A549 (cell line): ENCODE measurements at regions not wholly inside any gene's neighbourhood (a gene's known extent, or its start where the extent isn't known, plus 50 kb on each side); places are given as distances from the start of the nearest gene placed in this dataset.
A peak's percentile ranks its signal among the peaks of the same experiment; 100 is the strongest.

Experiments
- ATAC-seq, 2 experiments: fragments of 200-7000 bp in 1 of 2; fragments of >200 bp in 1 of 2; cut with Nextera tagmentation in 1 of 2; cut with Tn5 transposase in 1 of 2; 3 replicates each; pipeline versions ENCODE4 v1.8.0 to v1.9.1; 2018 to 2020; ENCODE audit warnings: mild to moderate bottlenecking in 1 of 2, moderate library complexity in 1 of 2
- CTCF ChIA-PET: fragments of 300-600 bp; sonication (Branson Sonifier 250); formaldehyde crosslinking; extraction: SDS; loops from one replicate; lab custom pipeline; 2021; ENCODE audit warnings: antibody characterized with exemption, inconsistent platforms; lab: Yijun Ruan, JAX
- POLR2A ChIA-PET: fragments of 350-600 bp; formaldehyde crosslinking; extraction: SDS; loops from one replicate; lab custom pipeline; 2021; ENCODE audit warnings: antibody characterized with exemption, inconsistent platforms; lab: Yijun Ruan, JAX
- DNase-seq, 2 experiments: peaks; one replicate each; pipeline versions ENCODE4 v3.0.0 to v3.0.0-alpha.2; 2011 to 2016; ENCODE audit warnings: low read depth in 1 of 2, low spot score in 1 of 2
- FAIRE-seq: peaks from 2 replicates; lab custom pipeline; 2011; peaks lifted over from hg19 to GRCh38; lab: Jason Lieb, UNC
- H3K27ac ChIP-seq, 2 experiments: fragments of >200 bp; sonication (Bioruptor Twin); formaldehyde crosslinking; 3 replicates each; pipeline ENCODE4 v1.5.1; 2016 to 2017
- H3K4me1 ChIP-seq: fragments of >200 bp; sonication (Bioruptor Twin); formaldehyde crosslinking; 3 replicates; pipeline ENCODE4 v1.6.1; 2016
- H3K4me2 ChIP-seq: fragments of >200 bp; sonication (Bioruptor Twin); formaldehyde crosslinking; 3 replicates; pipeline ENCODE4 v1.6.1; 2016
- H3K4me3 ChIP-seq: fragments of >200 bp; sonication (Bioruptor Twin); formaldehyde crosslinking; 3 replicates; pipeline ENCODE4 v1.5.1; 2016
- H3K9me3 ChIP-seq: fragments of >200 bp; sonication (Bioruptor Twin); formaldehyde crosslinking; 3 replicates; pipeline ENCODE4 v1.6.1; 2016
- BHLHE40 ChIP-seq: IDR thresholded peaks from 2 replicates; pipeline ENCODE4 v1.6.1; 2012; ENCODE audit warnings: low read depth, low read length, inconsistent platforms
- CBX8 ChIP-seq: fragments of 200-600 bp; sonication (generic); IDR thresholded peaks from 2 replicates; pipeline ENCODE4 v1.6.1; 2016
- CEBPB ChIP-seq, 2 experiments: fragments of >200 bp in 1 of 2; sonication (Bioruptor Twin) in 1 of 2; formaldehyde crosslinking in 1 of 2; IDR thresholded peaks; 2 replicates each; pipeline ENCODE4 v1.6.1; 2012 to 2016
- CHD4 ChIP-seq: fragments of 200-600 bp; sonication (generic); IDR thresholded peaks from 2 replicates; pipeline ENCODE4 v1.6.1; 2016; ENCODE audit warnings: antibody characterized with exemption, mild to moderate bottlenecking, borderline replicate concordance
- EP300 ChIP-seq, 2 experiments: fragments of >200 bp; sonication (Bioruptor Twin); formaldehyde crosslinking; IDR thresholded peaks; 2 replicates in 1 of 2; 3 replicates in 1 of 2; pipeline ENCODE4 v1.6.1; 2016 to 2017
- ESRRA ChIP-seq: fragments of 150-350 bp; IDR thresholded peaks from 2 replicates; pipeline ENCODE4 v1.6.1; 2014; ENCODE audit warnings: mild to moderate bottlenecking, low read length, borderline replicate concordance
- FOSB ChIP-seq: fragments of 250-450 bp; sonication (Bioruptor Pico); IDR thresholded peaks from 2 replicates; pipeline ENCODE4 v1.5.0; 2020; ENCODE audit warnings: mild to moderate bottlenecking, moderate library complexity
- FOXS1 ChIP-seq: fragments of 250-450 bp; sonication (Bioruptor Pico); IDR thresholded peaks from 2 replicates; pipeline ENCODE4 v1.5.0; 2020; ENCODE audit warnings: mild to moderate bottlenecking, moderate library complexity
- HEYL ChIP-seq: fragments of 250-450 bp; sonication (Bioruptor Pico); IDR thresholded peaks from 2 replicates; pipeline ENCODE4 v1.8.0; 2021; ENCODE audit warnings: mild to moderate bottlenecking, moderate library complexity
- HOXB5 ChIP-seq: fragments of 250-450 bp; sonication (Bioruptor Pico); IDR thresholded peaks from 2 replicates; pipeline ENCODE4 v1.5.0; 2020; ENCODE audit warnings: mild to moderate bottlenecking, moderate library complexity
- JUN ChIP-seq, 2 experiments: fragments of >200 bp; sonication (Bioruptor Twin); formaldehyde crosslinking; IDR thresholded peaks; 2 replicates in 1 of 2; 3 replicates in 1 of 2; pipeline ENCODE4 v1.6.1; 2016 to 2017
- JUNB ChIP-seq: fragments of >200 bp; sonication (Bioruptor Twin); formaldehyde crosslinking; IDR thresholded peaks from 2 replicates; pipeline ENCODE4 v1.6.1; 2016
- KDM1A ChIP-seq: fragments of 200-600 bp; sonication (generic); IDR thresholded peaks from 2 replicates; pipeline ENCODE4 v1.6.1; 2016; ENCODE audit warnings: low read depth, mild to moderate bottlenecking
- MAFK ChIP-seq: fragments of 450-650 bp; IDR thresholded peaks from 2 replicates; pipeline ENCODE4 v1.6.1; 2014; ENCODE audit not compliant: partially characterized antibody
- MAZ ChIP-seq: fragments of 150-350 bp; IDR thresholded peaks from 2 replicates; pipeline ENCODE4 v1.6.1; 2014; ENCODE audit warnings: antibody characterized with exemption, low read depth, low read length, borderline replicate concordance
- MYC ChIP-seq: IDR thresholded peaks from 2 replicates; pipeline ENCODE4 v1.6.1; 2012; ENCODE audit warnings: mild to moderate bottlenecking, inconsistent platforms, low read length, improper control_type of control experiment, borderline replicate concordance
- NFE2L2 ChIP-seq: fragments of 150-350 bp; conservative IDR thresholded peaks from 2 replicates; pipeline ENCODE4 v1.6.1; 2014; ENCODE audit warnings: low read length
- NPAS2 ChIP-seq: fragments of 250-450 bp; sonication (Bioruptor Pico); IDR thresholded peaks from 2 replicates; pipeline ENCODE4 v1.8.0; 2022; ENCODE audit warnings: mild to moderate bottlenecking, moderate library complexity, borderline replicate concordance
- NR3C1 ChIP-seq: fragments of >200 bp; sonication (Bioruptor Twin); formaldehyde crosslinking; IDR thresholded peaks from 3 replicates; pipeline ENCODE4 v1.6.1; 2017
- POLR2A ChIP-seq: IDR thresholded peaks from 2 replicates; pipeline ENCODE4 v1.6.1; 2012; ENCODE audit warnings: mild to moderate bottlenecking, low read length
- POLR2AphosphoS2 ChIP-seq: conservative IDR thresholded peaks from 2 replicates; pipeline ENCODE4 v1.6.1; 2012; ENCODE audit warnings: low read length, improper control_type of control experiment, inconsistent platforms
- RAD21 ChIP-seq, 2 experiments: fragments of >200 bp in 1 of 2; sonication (Bioruptor Twin) in 1 of 2; formaldehyde crosslinking in 1 of 2; IDR thresholded peaks in 1 of 2; conservative IDR thresholded peaks in 1 of 2; 2 replicates in 1 of 2; 3 replicates in 1 of 2; pipeline ENCODE4 v1.6.1; 2012 to 2018; ENCODE audit warnings: inconsistent platforms in 1 of 2
- RARB ChIP-seq: fragments of 250-450 bp; sonication (Bioruptor Pico); IDR thresholded peaks from 2 replicates; pipeline ENCODE4 v1.8.0; 2021; ENCODE audit warnings: mild to moderate bottlenecking, moderate library complexity
- SREBF2 ChIP-seq: fragments of 450-650 bp; IDR thresholded peaks from 2 replicates; pipeline ENCODE4 v1.6.1; 2014; ENCODE audit warnings: mild to moderate bottlenecking, moderate library complexity
- ZC3H11A ChIP-seq: fragments of 450-650 bp; IDR thresholded peaks from 2 replicates; pipeline ENCODE4 v1.6.1; 2014; ENCODE audit warnings: antibody characterized with exemption, mild to moderate bottlenecking
- ZFP36 ChIP-seq: fragments of 450-650 bp; IDR thresholded peaks from 2 replicates; pipeline ENCODE4 v1.6.1; 2014; ENCODE audit warnings: borderline replicate concordance; ENCODE audit not compliant: partially characterized antibody
- ZNF302 ChIP-seq: fragments of 250-450 bp; sonication (Bioruptor Pico); IDR thresholded peaks from 2 replicates; pipeline ENCODE4 v1.9.0; 2021; ENCODE audit warnings: inconsistent platforms, mild to moderate bottlenecking, moderate library complexity
- WGBS: methylation state at CpG from one replicate; pipeline ENCODE4 v1.1.6; 2017; ENCODE audit errors: missing lambda C conversion rate; 5-methylcytosine and 5-hydroxymethylcytosine counted together
- TF ChIP-seq, protein P1 (sequence below): IDR thresholded peaks from 2 replicates; pipeline ENCODE4 v1.6.1; 2012; ENCODE audit warnings: low read depth, borderline replicate concordance
- TF ChIP-seq, protein P2 (sequence below): IDR thresholded peaks from 2 replicates; pipeline ENCODE4 v1.6.1; 2012
- TF ChIP-seq, protein P3 (sequence below): IDR thresholded peaks from 2 replicates; pipeline ENCODE4 v1.6.1; 2012
- TF ChIP-seq, protein P4 (sequence below): fragments of 450-650 bp; IDR thresholded peaks from 2 replicates; pipeline ENCODE4 v1.6.1; 2014; ENCODE audit warnings: antibody characterized with exemption

DNA sequence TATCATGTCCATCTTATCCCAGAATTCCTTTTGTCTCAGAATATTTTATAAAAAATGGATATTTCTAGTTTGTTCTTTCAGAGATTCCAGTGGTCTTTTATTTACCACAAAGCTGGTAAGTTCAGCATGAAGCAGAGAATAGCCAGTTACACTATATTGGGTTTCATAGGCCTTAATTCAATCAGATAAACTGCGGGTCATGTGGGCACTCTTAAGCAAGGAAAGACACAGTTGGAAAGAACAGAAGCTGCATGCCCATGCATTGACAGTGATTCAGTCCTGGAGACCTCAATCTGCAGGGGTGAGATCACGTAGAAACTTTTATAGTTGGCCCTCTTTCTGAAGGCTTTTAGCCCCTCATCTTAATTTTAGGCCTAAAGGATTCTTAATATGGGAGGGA, 281.3 kb upstream of the IGFBP3 start:
- Histone ChIP-seq H3K4me1 (peaks cover 7% of the 10 kb centered on the region; the same call in 1 of the 3 replicates), H3K4me3 (no peak overlapping the region), H3K4me2 (no peak overlapping the region)
- DNase-seq (no peak), ATAC-seq (no peak), FAIRE-seq (no peak)
- ChIA-PET POLR2A (no interaction called here), CTCF (interaction anchor here (1.0 kb wide), 1 partner anchor 279 kb away, joined by 4 read pairs; no protein-coding TSS in a partner anchor)
- TF ChIP-seq NPAS2 (CRISPR knock-in tag): no peak
- TF ChIP-seq, all 56 proteins: peak for 0
- no peaks in the 10 kb centered on the region for H3K9me3 ChIP-seq
- WGBS: 97% methylated on average over 2 of the region's 2 CpGs
- no peak overlapping the region for H3K27ac ChIP-seq

DNA sequence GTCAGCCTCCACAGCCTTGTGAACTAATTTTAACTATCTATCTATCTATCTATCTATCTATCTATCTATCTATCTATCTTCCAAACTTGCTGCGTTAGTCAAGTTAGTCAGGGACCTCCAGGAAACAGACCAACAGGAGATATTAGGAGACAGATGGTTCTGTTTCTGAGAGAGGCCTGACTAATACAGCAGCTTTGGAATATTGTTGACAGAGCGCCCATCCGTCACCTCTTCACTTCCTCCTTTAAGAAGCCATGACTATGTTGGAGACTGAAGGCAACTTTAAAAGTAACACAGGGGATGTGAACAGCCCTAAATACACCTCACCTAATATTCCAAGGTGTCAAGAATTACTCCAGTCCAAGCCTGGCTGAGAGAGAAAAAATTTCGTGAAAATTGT, 280.9 kb upstream of the IGFBP3 start:
- no peak overlapping the region for H3K27ac ChIP-seq
- ChIA-PET POLR2A (no interaction called here), CTCF (interaction anchor here (1.0 kb wide), 1 partner anchor 279 kb away, joined by 4 read pairs; no protein-coding TSS in a partner anchor)
- H3K4me1 ChIP-seq: peaks cover 7% of the 10 kb centered on the region; the same call in 1 of the 3 replicates
- H3K9me3 ChIP-seq: no peaks in the 10 kb centered on the region
- no peak for DNase-seq
- no peak for TF ChIP-seq MAZ
- no peak for TF ChIP-seq MAFK
- no peak for TF ChIP-seq CBX8
- no peak for TF ChIP-seq POLR2A
- TF ChIP-seq NR3C1: no peak
- TF ChIP-seq KDM1A: no peak
- no peak for TF ChIP-seq ZNF302 (CRISPR knock-in tag)
- TF ChIP-seq, protein P1, sequence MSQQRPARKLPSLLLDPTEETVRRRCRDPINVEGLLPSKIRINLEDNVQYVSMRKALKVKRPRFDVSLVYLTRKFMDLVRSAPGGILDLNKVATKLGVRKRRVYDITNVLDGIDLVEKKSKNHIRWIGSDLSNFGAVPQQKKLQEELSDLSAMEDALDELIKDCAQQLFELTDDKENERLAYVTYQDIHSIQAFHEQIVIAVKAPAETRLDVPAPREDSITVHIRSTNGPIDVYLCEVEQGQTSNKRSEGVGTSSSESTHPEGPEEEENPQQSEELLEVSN: no peak
- TF ChIP-seq, protein P2, sequence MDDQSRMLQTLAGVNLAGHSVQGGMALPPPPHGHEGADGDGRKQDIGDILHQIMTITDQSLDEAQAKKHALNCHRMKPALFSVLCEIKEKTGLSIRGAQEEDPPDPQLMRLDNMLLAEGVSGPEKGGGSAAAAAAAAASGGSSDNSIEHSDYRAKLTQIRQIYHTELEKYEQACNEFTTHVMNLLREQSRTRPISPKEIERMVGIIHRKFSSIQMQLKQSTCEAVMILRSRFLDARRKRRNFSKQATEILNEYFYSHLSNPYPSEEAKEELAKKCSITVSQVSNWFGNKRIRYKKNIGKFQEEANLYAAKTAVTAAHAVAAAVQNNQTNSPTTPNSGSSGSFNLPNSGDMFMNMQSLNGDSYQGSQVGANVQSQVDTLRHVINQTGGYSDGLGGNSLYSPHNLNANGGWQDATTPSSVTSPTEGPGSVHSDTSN: no peak
- no peak for TF ChIP-seq NFE2L2
- no peak for TF ChIP-seq EP300 (IDR thresholded peaks at IDR 0.05)
- TF ChIP-seq SREBF2: no peak
- TF ChIP-seq RARB: no peak
- TF ChIP-seq MYC: no peak
- TF ChIP-seq CEBPB (IDR thresholded peaks at IDR 0.05): no peak
- H3K4me2 ChIP-seq: no peak overlapping the region
- WGBS: 87% methylated on average over 4 of the region's 4 CpGs
- ATAC-seq: no peak
- no peak overlapping the region for H3K4me3 ChIP-seq
- FAIRE-seq: no peak

DNA sequence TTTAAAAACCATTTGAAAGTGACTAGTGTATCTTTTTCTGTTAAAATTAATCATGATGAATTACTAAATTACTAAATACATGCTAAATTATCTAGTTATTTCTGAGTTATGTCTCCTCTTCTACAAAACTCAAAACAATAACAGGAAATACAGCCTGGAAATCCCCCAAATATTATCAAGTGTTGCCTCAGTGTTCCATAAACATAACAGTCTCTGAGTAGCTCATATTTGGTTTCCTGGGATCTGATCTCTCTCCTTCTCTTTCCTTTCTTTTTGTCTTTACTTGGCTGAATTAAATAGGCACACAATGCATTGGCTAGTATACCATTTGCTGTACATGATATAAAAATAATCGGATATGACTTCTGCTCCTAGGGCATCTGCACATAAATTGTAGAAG, 277.6 kb upstream of the IGFBP3 start:
- peak; percentile 54 for FAIRE-seq
- DNase-seq: no peak
- WGBS: 90% methylated on average over 1 of the region's 1 CpG
- Histone ChIP-seq H3K4me1 (no peaks in the 10 kb centered on the region), H3K9me3 (no peaks in the 10 kb centered on the region), H3K4me3 (no peak overlapping the region), H3K4me2 (no peak overlapping the region), H3K27ac (no peak overlapping the region)
- TF ChIP-seq BHLHE40: no peak
- TF ChIP-seq JUNB: no peak
- TF ChIP-seq ZC3H11A: no peak
- no peak for TF ChIP-seq FOXS1 (CRISPR knock-in tag)
- TF ChIP-seq HOXB5 (CRISPR knock-in tag): no peak
- TF ChIP-seq ESRRA: no peak
- no peak for TF ChIP-seq ZFP36
- TF ChIP-seq RAD21 (conservative IDR thresholded peaks at IDR 0.05 in 1 of 2, IDR thresholded peaks at IDR 0.05 in 1 of 2): no peak
- TF ChIP-seq KDM1A: no peak
- TF ChIP-seq, protein P1: no peak
- no peak for TF ChIP-seq HEYL (CRISPR knock-in tag)
- no peak for TF ChIP-seq CHD4
- TF ChIP-seq NFE2L2: no peak
- TF ChIP-seq, protein P3, sequence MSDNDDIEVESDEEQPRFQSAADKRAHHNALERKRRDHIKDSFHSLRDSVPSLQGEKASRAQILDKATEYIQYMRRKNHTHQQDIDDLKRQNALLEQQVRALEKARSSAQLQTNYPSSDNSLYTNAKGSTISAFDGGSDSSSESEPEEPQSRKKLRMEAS: no peak
- TF ChIP-seq POLR2AphosphoS2: no peak
- TF ChIP-seq FOSB: no peak
- no peak for TF ChIP-seq RARB
- TF ChIP-seq, protein P4, sequence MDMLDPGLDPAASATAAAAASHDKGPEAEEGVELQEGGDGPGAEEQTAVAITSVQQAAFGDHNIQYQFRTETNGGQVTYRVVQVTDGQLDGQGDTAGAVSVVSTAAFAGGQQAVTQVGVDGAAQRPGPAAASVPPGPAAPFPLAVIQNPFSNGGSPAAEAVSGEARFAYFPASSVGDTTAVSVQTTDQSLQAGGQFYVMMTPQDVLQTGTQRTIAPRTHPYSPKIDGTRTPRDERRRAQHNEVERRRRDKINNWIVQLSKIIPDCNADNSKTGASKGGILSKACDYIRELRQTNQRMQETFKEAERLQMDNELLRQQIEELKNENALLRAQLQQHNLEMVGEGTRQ: no peak
- no peak for TF ChIP-seq JUN (IDR thresholded peaks at IDR 0.05)
- no peak for ATAC-seq
- ChIA-PET CTCF (interaction anchor here (1.1 to 1.5 kb wide), 2 partner anchors 10 to 277 kb away, joined by 3 to 4 read pairs; no protein-coding TSS in a partner anchor), POLR2A (no interaction called here)
